NT2/D1 (cell line): ENCODE measurements at regions not wholly inside any gene's neighbourhood (a gene's known extent, or its start where the extent isn't known, plus 50 kb on each side); places are given as distances from the start of the nearest gene placed in this dataset.

ENCODE experiments used
- YY1 ChIP-seq: IDR thresholded peaks from 2 replicates; pipeline ENCODE4 v1.6.1; 2011; ENCODE audit not compliant: insufficient read length, insufficient read depth
- ZNF274 ChIP-seq: IDR thresholded peaks from 2 replicates; pipeline ENCODE4 v1.6.1; 2011; ENCODE audit warnings: mild to moderate bottlenecking, low read depth, low read length

DNA sequence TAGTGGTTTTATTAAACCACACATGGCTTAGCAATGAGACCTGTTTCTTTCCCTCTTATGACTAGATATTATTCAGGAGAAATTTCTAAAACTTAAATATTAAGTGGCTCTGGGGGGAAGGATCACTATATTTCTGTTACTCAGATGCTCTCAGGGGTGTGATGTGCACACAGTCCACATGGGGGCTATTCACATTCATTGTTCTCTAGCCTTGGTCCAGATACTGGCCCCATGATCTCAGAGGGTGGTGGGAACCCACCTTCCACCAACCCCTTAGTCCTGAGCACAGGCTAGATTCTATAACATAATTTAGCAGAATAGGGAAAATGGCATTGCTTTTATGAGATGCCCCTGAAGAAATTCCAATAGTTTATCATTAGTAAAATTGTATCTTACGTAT lies 149.0 kb upstream of the ST8SIA2 start:
- no peak for TF ChIP-seq ZNF274
- TF ChIP-seq YY1 = no peak
